Coronary artery (tissue), 2 donors: ENCODE measurements at regions not wholly inside any gene's neighbourhood (a gene's known extent, or its start where the extent isn't known, plus 50 kb on each side); places are given as distances from the start of the nearest gene placed in this dataset.

Source experiments
- DNase-seq: peaks from one replicate; pipeline ENCODE4 v3.0.0-alpha.2; 2017; ENCODE audit warnings: low spot score
- H3K27ac ChIP-seq, 2 donors: fragments of 200-600 bp; sonication (generic); one replicate each; pipeline ENCODE4 v1.5.1; 2016 to 2019
- H3K4me3 ChIP-seq: fragments of 200-600 bp; sonication (generic); 2 replicates; pipeline ENCODE4 v1.5.1; 2016; ENCODE audit warnings: mild to moderate bottlenecking, moderate library complexity
- TF ChIP-seq, protein P1 (sequence below): fragments of 200-600 bp; sonication (generic); IDR thresholded peaks from one replicate; pipeline ENCODE4 v1.5.1; 2019; ENCODE audit warnings: antibody characterized with exemption

DNA sequence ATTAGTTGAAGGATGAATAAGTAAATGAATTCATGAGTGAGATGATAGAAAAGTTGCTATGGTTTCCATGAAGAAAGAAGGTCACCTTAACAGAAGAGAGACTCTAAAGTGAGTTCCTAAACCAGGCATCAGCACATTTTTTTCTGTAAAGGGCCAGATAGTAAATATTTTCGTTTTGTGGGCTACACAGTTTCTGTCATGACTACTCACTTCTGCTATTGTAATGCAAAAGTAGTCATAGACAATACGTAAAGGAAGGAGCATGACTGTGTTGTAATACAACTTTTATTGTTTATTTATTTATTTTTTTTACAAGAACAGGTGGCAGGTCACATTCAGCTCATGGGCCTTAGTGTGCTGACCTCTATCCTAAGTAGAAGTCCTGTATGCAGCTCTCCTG lies 426.1 kb upstream of the DYNLRB2 start:
- TF ChIP-seq, protein P1, sequence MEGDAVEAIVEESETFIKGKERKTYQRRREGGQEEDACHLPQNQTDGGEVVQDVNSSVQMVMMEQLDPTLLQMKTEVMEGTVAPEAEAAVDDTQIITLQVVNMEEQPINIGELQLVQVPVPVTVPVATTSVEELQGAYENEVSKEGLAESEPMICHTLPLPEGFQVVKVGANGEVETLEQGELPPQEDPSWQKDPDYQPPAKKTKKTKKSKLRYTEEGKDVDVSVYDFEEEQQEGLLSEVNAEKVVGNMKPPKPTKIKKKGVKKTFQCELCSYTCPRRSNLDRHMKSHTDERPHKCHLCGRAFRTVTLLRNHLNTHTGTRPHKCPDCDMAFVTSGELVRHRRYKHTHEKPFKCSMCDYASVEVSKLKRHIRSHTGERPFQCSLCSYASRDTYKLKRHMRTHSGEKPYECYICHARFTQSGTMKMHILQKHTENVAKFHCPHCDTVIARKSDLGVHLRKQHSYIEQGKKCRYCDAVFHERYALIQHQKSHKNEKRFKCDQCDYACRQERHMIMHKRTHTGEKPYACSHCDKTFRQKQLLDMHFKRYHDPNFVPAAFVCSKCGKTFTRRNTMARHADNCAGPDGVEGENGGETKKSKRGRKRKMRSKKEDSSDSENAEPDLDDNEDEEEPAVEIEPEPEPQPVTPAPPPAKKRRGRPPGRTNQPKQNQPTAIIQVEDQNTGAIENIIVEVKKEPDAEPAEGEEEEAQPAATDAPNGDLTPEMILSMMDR = no peak
- DNase-seq = no peak
- no peak overlapping the region for H3K4me3 ChIP-seq
- no peak overlapping the region for H3K27ac ChIP-seq

DNA sequence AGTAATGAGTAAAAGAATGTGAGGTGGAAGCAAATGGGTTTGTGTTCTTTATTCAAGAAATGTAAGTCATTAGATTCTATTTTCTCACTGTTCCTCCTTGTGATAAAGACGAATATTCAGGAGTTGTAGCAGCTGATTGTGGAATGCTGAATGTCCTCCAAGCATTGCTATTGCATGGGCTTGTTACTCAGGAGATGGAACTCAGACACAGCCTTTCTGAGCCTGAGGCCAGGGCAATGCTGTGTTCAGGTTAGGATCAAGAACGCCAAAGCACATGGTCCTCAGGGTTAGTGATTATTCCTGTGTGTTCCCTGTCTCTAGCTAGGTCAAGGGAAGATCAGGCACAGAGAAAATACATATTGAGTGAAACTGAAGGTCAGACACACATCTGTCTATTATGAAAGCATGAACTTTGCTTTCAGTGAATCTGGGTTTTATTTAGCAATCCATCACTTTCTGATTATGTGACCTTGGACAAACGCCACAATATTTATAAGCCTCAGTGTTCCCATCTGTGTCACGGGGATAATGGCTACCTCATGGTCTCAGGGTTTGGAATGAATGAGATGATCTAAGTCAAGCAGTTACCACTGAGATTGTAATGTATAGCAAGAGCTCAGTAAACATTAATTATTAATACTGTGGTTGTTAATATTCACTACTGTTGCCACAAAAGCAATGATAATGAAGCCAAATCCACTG lies 426.8 kb upstream of the DYNLRB2 start:
- Histone ChIP-seq H3K27ac (no peak overlapping the region), H3K4me3 (no peak overlapping the region)
- TF ChIP-seq, protein P1 = no peak
- no peak for DNase-seq

DNA sequence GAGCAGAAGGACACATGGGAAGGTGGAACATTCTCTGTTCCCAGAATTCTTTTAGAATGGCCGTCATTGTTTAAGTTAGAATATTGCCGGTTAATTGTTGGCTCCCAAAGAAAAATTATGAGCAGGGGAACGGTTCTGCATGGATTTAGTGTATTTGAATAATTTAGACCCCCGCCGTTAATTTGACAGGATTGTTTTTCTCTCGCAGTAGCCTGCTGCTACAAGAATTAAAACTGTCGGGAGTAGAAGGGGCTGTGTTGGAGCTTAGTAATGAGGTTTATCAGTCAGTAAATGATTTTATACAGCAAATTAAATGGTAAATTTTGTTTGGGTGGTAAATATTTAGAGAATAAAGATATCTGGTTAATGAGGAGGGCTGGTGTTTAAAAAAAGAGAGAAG lies 431.2 kb upstream of the DYNLRB2 start:
- Histone ChIP-seq H3K4me3 (no peak overlapping the region), H3K27ac (no peak overlapping the region)
- TF ChIP-seq, protein P1 = no peak
- no peak for DNase-seq

DNA sequence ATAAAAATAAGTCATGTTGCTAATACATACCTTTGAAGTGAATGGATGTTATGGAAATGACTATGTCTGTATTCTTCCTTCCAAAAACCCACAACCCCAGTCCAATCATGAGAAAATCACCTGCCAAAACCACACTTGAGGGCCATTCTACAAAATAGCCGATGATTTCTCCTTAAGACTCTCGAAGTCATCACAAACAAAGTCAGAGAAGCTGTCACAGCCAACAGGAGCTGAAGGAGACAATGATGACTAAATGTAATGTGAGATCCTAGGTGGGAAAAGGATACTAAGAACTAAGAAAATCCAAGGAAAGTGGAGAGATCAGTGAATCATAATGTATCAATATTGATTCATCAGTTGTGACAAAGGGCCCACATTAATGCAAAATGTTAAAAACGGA lies 432.9 kb upstream of the DYNLRB2 start:
- H3K27ac ChIP-seq = no peak overlapping the region
- DNase-seq = no peak
- TF ChIP-seq, protein P1 = no peak
- no peak overlapping the region for H3K4me3 ChIP-seq

DNA sequence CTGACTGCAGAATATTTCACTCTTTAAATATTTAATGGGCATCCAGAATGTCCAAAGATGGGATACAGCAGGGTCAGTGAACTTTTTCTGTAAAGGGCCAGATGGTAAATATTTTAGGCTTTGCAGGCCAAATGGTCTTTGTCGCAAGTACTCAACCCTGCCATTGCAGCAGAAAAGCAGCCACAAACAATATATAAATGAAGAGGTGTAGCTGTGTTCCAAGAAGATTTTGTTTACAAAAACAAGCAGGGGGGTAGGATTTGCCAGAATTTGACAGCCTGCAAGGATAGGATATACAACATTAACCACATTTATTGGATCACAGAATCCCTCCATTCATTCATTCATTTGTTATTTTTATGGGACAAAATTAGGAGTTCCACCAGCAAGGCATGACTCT lies 435.0 kb upstream of the DYNLRB2 start:
- DNase-seq = no peak
- TF ChIP-seq, protein P1 = no peak
- Histone ChIP-seq H3K27ac (no peak overlapping the region), H3K4me3 (no peak overlapping the region)

DNA sequence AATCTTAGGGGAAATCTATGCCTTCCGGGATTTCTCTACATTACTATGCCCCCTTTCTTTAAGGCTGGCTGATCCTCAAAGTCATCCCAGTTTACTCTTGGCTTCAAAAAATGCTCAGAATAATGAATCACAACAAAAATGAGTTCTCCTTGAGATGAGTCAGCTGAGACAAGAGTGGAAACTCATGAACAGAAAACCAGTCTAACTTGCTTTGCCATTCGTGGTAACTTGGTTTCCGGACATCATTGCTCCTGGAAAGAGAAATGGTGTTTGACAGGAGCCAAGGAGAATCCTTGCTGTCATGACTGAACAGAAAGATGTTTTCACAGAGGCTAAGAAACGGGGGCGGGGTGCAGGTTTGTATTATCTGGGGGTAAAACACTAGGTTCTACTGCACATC lies 435.6 kb upstream of the DYNLRB2 start:
- Histone ChIP-seq H3K27ac (no peak overlapping the region), H3K4me3 (no peak overlapping the region)
- TF ChIP-seq, protein P1 = no peak
- DNase-seq = no peak

DNA sequence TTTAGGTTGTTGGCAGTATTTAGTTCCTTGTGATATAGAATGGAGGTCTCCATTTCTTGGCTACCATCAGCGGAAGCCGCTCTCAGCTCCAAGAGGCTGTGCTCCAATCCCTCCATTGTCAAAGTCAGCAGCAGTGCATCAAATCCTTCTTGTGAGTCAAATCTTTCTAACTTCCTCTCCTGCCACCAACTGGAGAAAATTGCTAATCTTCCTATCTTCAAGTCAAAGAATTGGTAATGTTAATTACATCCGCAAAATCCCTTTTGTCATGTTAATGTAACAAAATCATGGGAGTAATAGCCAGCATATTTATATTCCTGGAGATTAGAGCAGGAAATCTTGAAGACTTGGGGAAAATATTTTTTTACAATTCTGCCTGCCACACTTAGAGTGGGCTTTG lies 436.4 kb upstream of the DYNLRB2 start:
- H3K4me3 ChIP-seq = no peak overlapping the region
- no peak for DNase-seq
- H3K27ac ChIP-seq = no peak overlapping the region
- TF ChIP-seq, protein P1 = no peak
